Peyer's patch (tissue), 4 donors: ENCODE measurements at regions not wholly inside any gene's neighbourhood (a gene's known extent, or its start where the extent isn't known, plus 50 kb on each side); places are given as distances from the start of the nearest gene placed in this dataset.

Experiments used
- DNase-seq, 3 donors: peaks; one replicate each; pipeline ENCODE4 v3.0.0-alpha.2; 2017 to 2019
- H3K27ac ChIP-seq, 4 donors: fragments of 200-600 bp; sonication (generic); one replicate each; pipeline ENCODE4 v1.5.1; 2016 to 2019
- H3K27me3 ChIP-seq, 2 donors: fragments of 200-600 bp; sonication (generic); one replicate each; pipeline ENCODE4 v1.5.1; 2019
- H3K36me3 ChIP-seq, 3 donors: fragments of 200-600 bp; sonication (generic); one replicate each; pipeline ENCODE4 v1.5.1; 2016 to 2019
- H3K4me1 ChIP-seq, 4 donors: fragments of 200-600 bp; sonication (generic); one replicate each; pipeline ENCODE4 v1.5.1; 2016 to 2019
- H3K4me3 ChIP-seq, 4 donors: fragments of 200-600 bp; sonication (generic); 1 replicate in 3 of 4; 2 replicates in 1 of 4; pipeline ENCODE4 v1.5.1; 2016 to 2019; ENCODE audit warnings: mild to moderate bottlenecking in 1 of 4
- H3K9me3 ChIP-seq, 4 donors: fragments of 200-600 bp; sonication (generic); one replicate each; pipeline ENCODE4 v1.5.1; 2016 to 2019; ENCODE audit warnings: mild to moderate bottlenecking in 1 of 4
- CTCF ChIP-seq, 6 experiments: fragments of 450-650 bp in 4 of 6; fragments of 200-600 bp in 2 of 6; sonication (generic) in 1 of 6; IDR thresholded peaks; one replicate each; pipeline ENCODE4 v1.5.1; 2017 to 2019; ENCODE audit warnings: antibody characterized with exemption in 6 of 6, mild to moderate bottlenecking in 3 of 6, moderate library complexity in 1 of 6
- POLR2A ChIP-seq, 2 donors: fragments of 450-650 bp; IDR thresholded peaks; one replicate each; pipeline ENCODE4 v1.5.1; 2017; ENCODE audit warnings: antibody characterized with exemption in 2 of 2, mild to moderate bottlenecking in 2 of 2, moderate library complexity in 2 of 2

GRCh38 chr4:122988696-122989095 is 66.3 kb upstream of the NUDT6 start:
- H3K4me3 ChIP-seq, result no peak overlapping the region
- no peaks in the 10 kb centered on the region for H3K4me1 ChIP-seq
- TF ChIP-seq POLR2A (IDR thresholded peaks at IDR 0.05) (no peak), CTCF (IDR thresholded peaks at IDR 0.05) (no peak)
- no peak for DNase-seq
- H3K9me3 ChIP-seq, result peaks cover 0 to 8% (median 0%) of the 10 kb centered on the region in 4 donors
- no peak overlapping the region for H3K27ac ChIP-seq
- no peaks in the 10 kb centered on the region for H3K36me3 ChIP-seq
- H3K27me3 ChIP-seq, result no peaks in the 10 kb centered on the region

- Histone ChIP-seq H3K36me3 (no peaks in the 10 kb centered on the region), H3K27ac (no peak overlapping the region)
- no peak for TF ChIP-seq POLR2A (IDR thresholded peaks at IDR 0.05)
- no peak for TF ChIP-seq CTCF (IDR thresholded peaks at IDR 0.05)
Observed at GRCh38 chr4:122990891-122991290, 68.5 kb upstream of the NUDT6 start.

GRCh38 chr4:122992057-122992456 is 69.7 kb upstream of the NUDT6 start:
- no peaks in the 10 kb centered on the region for H3K27me3 ChIP-seq
- H3K4me3 ChIP-seq, result no peak overlapping the region
- TF ChIP-seq CTCF (IDR thresholded peaks at IDR 0.05), result no peak
- no peak for TF ChIP-seq POLR2A (IDR thresholded peaks at IDR 0.05)
- H3K4me1 ChIP-seq, result no peaks in the 10 kb centered on the region
- no peak overlapping the region for H3K27ac ChIP-seq
- no peaks in the 10 kb centered on the region for H3K36me3 ChIP-seq
- no peak for DNase-seq
- peaks cover 0 to 8% (median 0%) of the 10 kb centered on the region in 4 donors for H3K9me3 ChIP-seq

More at GRCh38 chr4:122990891-122991290, 68.5 kb upstream of the NUDT6 start:
- Histone ChIP-seq H3K4me3 (no peak overlapping the region), H3K4me1 (no peaks in the 10 kb centered on the region), H3K9me3 (peaks cover 0 to 8% (median 0%) of the 10 kb centered on the region in 4 donors), H3K27me3 (no peaks in the 10 kb centered on the region)
- no peak for DNase-seq

GRCh38 chr4:122992641-122993040 is 70.2 kb upstream of the NUDT6 start:
- TF ChIP-seq POLR2A (IDR thresholded peaks at IDR 0.05) (no peak), CTCF (IDR thresholded peaks at IDR 0.05) (no peak)
- Histone ChIP-seq H3K4me1 (no peaks in the 10 kb centered on the region), H3K27ac (no peak overlapping the region), H3K27me3 (no peaks in the 10 kb centered on the region), H3K9me3 (peaks cover 0 to 8% (median 0%) of the 10 kb centered on the region in 4 donors), H3K4me3 (no peak overlapping the region), H3K36me3 (no peaks in the 10 kb centered on the region)
- DNase-seq, result no peak

GRCh38 chr4:122996350-122996749 is 74.0 kb upstream of the NUDT6 start:
- no peak for DNase-seq
- Histone ChIP-seq H3K27ac (no peak overlapping the region), H3K9me3 (no peaks in the 10 kb centered on the region), H3K36me3 (no peaks in the 10 kb centered on the region), H3K4me1 (no peaks in the 10 kb centered on the region), H3K27me3 (no peaks in the 10 kb centered on the region), H3K4me3 (no peak overlapping the region)
- TF ChIP-seq POLR2A (IDR thresholded peaks at IDR 0.05), result no peak
- no peak for TF ChIP-seq CTCF (IDR thresholded peaks at IDR 0.05)
